PC-3 (cell line): ENCODE measurements at regions not wholly inside any gene's neighbourhood (a gene's known extent, or its start where the extent isn't known, plus 50 kb on each side); places are given as distances from the start of the nearest gene placed in this dataset.
A peak's percentile ranks its signal among the peaks of the same experiment; 100 is the strongest.

Experiments
- ATAC-seq: fragments of 200-7000 bp; cut with Tn5 transposase; 2 replicates; pipeline ENCODE4 v1.9.1; 2020; ENCODE audit warnings: mild to moderate bottlenecking, moderate library complexity
- BruUV-seq: library from RNA; stranded (reverse); fragments of 400-500 nt; replicated peaks from 2 replicates; lab custom pipeline; 2021; lab: Mats Ljungman, UMichigan
- CTCF ChIA-PET: fragments of 300-600 bp; sonication (Branson Sonifier 250); formaldehyde crosslinking; loops from one replicate; lab custom pipeline; 2022; ENCODE audit warnings: antibody characterized with exemption; lab: Charles Lee
- POLR2A ChIA-PET: fragments of 300-600 bp; sonication (Branson Sonifier 250); formaldehyde crosslinking; loops from one replicate; lab custom pipeline; 2022; ENCODE audit warnings: antibody characterized with exemption; ENCODE audit not compliant: unreplicated experiment; lab: Charles Lee
- DNase-seq: peaks from one replicate; pipeline ENCODE4 v3.0.0-alpha.2; 2015
- H2AFZ ChIP-seq: fragments of 300-600 bp; sonication (generic); 2 replicates; pipeline ENCODE4 v1.6.0; 2016; ENCODE audit warnings: antibody characterized with exemption, low read length
- H3F3A ChIP-seq: fragments of 300-600 bp; sonication (generic); one replicate; pipeline ENCODE4 v1.6.0; 2017; ENCODE audit warnings: antibody characterized with exemption, low read length, control low read depth, mild to moderate bottlenecking; ENCODE audit not compliant: unreplicated experiment
- H3K27ac ChIP-seq: fragments of 300-600 bp; sonication (generic); 2 replicates; pipeline ENCODE4 v1.5.1; 2016; ENCODE audit warnings: mild to moderate bottlenecking, low read length
- H3K27me3 ChIP-seq: fragments of 300-600 bp; sonication (generic); 2 replicates; pipeline ENCODE4 v1.6.1; 2016; ENCODE audit warnings: low read length, mixed read lengths
- H3K36me3 ChIP-seq: fragments of 300-600 bp; sonication (generic); 2 replicates; pipeline ENCODE4 v1.6.1; 2016; ENCODE audit warnings: low read depth, mixed run types, low read length, mixed read lengths
- H3K4me1 ChIP-seq: fragments of 300-600 bp; sonication (generic); 2 replicates; pipeline ENCODE4 v1.5.1; 2016; ENCODE audit warnings: low read length; ENCODE audit not compliant: insufficient read depth
- H3K4me2 ChIP-seq: fragments of 300-600 bp; sonication (generic); 2 replicates; pipeline ENCODE4 v1.6.0; 2016; ENCODE audit warnings: low read length
- H3K4me3 ChIP-seq: fragments of 300-600 bp; sonication (generic); 2 replicates; pipeline ENCODE4 v1.5.1; 2016; ENCODE audit warnings: mild to moderate bottlenecking, low read length, mixed read lengths
- H3K79me2 ChIP-seq: fragments of 300-600 bp; sonication (generic); 2 replicates; pipeline ENCODE4 v1.6.1; 2017; ENCODE audit warnings: low read length, mixed read lengths
- H3K9ac ChIP-seq: fragments of 300-600 bp; sonication (generic); 2 replicates; pipeline ENCODE4 v1.6.0; 2016; ENCODE audit warnings: mild to moderate bottlenecking, low read length
- H3K9me2 ChIP-seq: fragments of 300-600 bp; sonication (generic); replicated peaks from 2 replicates; pipeline ENCODE4 v1.6.1; 2016; ENCODE audit warnings: mixed run types, low read length, mixed read lengths
- H3K9me3 ChIP-seq: fragments of 300-600 bp; sonication (generic); 2 replicates; pipeline ENCODE4 v1.6.1; 2016; ENCODE audit warnings: low read length, mixed read lengths
- H4K20me1 ChIP-seq: fragments of 300-600 bp; sonication (generic); 2 replicates; pipeline ENCODE4 v1.6.1; 2016; ENCODE audit warnings: low read length, mixed read lengths
- CTCF ChIP-seq: fragments of 300-600 bp; sonication (generic); conservative IDR thresholded peaks from 2 replicates; pipeline ENCODE4 v1.5.1; 2017; ENCODE audit warnings: antibody characterized with exemption, low read depth, mild to moderate bottlenecking, low read length
- EZH2 ChIP-seq: fragments of 300-600 bp; sonication (generic); IDR thresholded peaks from one replicate; pipeline ENCODE4 v1.6.1; 2017; ENCODE audit warnings: antibody characterized with exemption, mild to moderate bottlenecking, low read length; ENCODE audit not compliant: unreplicated experiment
- EZH2phosphoT487 ChIP-seq: fragments of 300-600 bp; sonication (generic); IDR thresholded peaks from 2 replicates; pipeline ENCODE4 v1.6.1; 2018; ENCODE audit warnings: mild to moderate bottlenecking, antibody characterized with exemption, low read length, borderline replicate concordance
- intact Hi-C: fragments of 100-400 bp; cut with micrococcal nuclease; formaldehyde crosslinking; loops from 2 replicates; pipeline ENCODE4 v1.9.0; 2023

- TF ChIP-seq EZH2phosphoT487 (no peak), EZH2 (no peak), CTCF (peak; percentile 34; the same call in 1 of the 2 replicates)
- intact Hi-C loops: no loop called here
- no TSS peak for BruUV-seq
Observed at GRCh38 chr4:103499094-103499493, 220.7 kb downstream of the TACR3 start.

GRCh38 chr4:103498161-103499070 lies 221.4 kb downstream of the TACR3 start:
- H3K27me3 ChIP-seq: no peaks in the 10 kb centered on the region
- no peak overlapping the region for H3K27ac ChIP-seq
- no TSS peak for BruUV-seq
- H2AFZ ChIP-seq: no peak overlapping the region
- H3K4me1 ChIP-seq: peaks cover 21% of the 10 kb centered on the region
- intact Hi-C loops: no loop called here
- no peaks in the 10 kb centered on the region for H4K20me1 ChIP-seq
- H3F3A ChIP-seq: no peaks in the 10 kb centered on the region
- H3K9me2 ChIP-seq: no peaks in the 10 kb centered on the region
- H3K79me2 ChIP-seq: no peaks in the 10 kb centered on the region
- TF ChIP-seq CTCF (no peak), EZH2phosphoT487 (no peak), EZH2 (no peak)
- no peaks in the 10 kb centered on the region for H3K36me3 ChIP-seq
- ChIA-PET CTCF (no interaction called here), POLR2A (no interaction called here)
- no peak; the same call in 1 of the 2 replicates for ATAC-seq
- H3K9ac ChIP-seq: no peak overlapping the region
- H3K4me3 ChIP-seq: no peak overlapping the region
- no peaks in the 10 kb centered on the region for H3K9me3 ChIP-seq
- 0 out of 2 replicates have a peak overlapping the region, but pooled peaks have one; percentile 5 for H3K4me2 ChIP-seq
- DNase-seq: peak; percentile 14

More at GRCh38 chr4:103499094-103499493, 220.7 kb downstream of the TACR3 start:
- Histone ChIP-seq H3K27ac (no peak overlapping the region), H3K9ac (no peak overlapping the region), H3K4me3 (no peak overlapping the region), H3K27me3 (no peaks in the 10 kb centered on the region), H4K20me1 (no peaks in the 10 kb centered on the region), H2AFZ (no peak overlapping the region), H3K79me2 (no peaks in the 10 kb centered on the region), H3K36me3 (no peaks in the 10 kb centered on the region), H3K9me3 (no peaks in the 10 kb centered on the region), H3F3A (no peaks in the 10 kb centered on the region), H3K4me2 (no peak overlapping the region), H3K9me2 (no peaks in the 10 kb centered on the region), H3K4me1 (peaks cover 14% of the 10 kb centered on the region)
- ChIA-PET POLR2A (no interaction called here), CTCF (no interaction called here)
- ATAC-seq (no peak), DNase-seq (peak; percentile 5)

- no peak overlapping the region for H3K4me3 ChIP-seq
- H3K27ac ChIP-seq: no peak overlapping the region
- DNase-seq (no peak), ATAC-seq (no peak)
- H3K9ac ChIP-seq: no peak overlapping the region
- TF ChIP-seq CTCF (no peak), EZH2phosphoT487 (no peak), EZH2 (no peak)
- H3K36me3 ChIP-seq: no peaks in the 10 kb centered on the region
- H3K9me3 ChIP-seq: no peaks in the 10 kb centered on the region
- no peaks in the 10 kb centered on the region for H3F3A ChIP-seq
- no peaks in the 10 kb centered on the region for H3K27me3 ChIP-seq
- peaks cover 24% of the 10 kb centered on the region for H3K4me1 ChIP-seq
- H3K79me2 ChIP-seq: no peaks in the 10 kb centered on the region
- H4K20me1 ChIP-seq: no peaks in the 10 kb centered on the region
- H2AFZ ChIP-seq: no peak overlapping the region
- CTCF ChIA-PET: no interaction called here
- 0 out of 2 replicates have a peak overlapping the region, but pooled peaks have one; percentile 5 for H3K4me2 ChIP-seq
- intact Hi-C loops: no loop called here
- no TSS peak for BruUV-seq
- POLR2A ChIA-PET: no interaction called here
- no peaks in the 10 kb centered on the region for H3K9me2 ChIP-seq
Observed at GRCh38 chr4:103497692-103498091, 222.1 kb downstream of the TACR3 start.
